GM12873 (cell line): ENCODE measurements at regions not wholly inside any gene's neighbourhood (a gene's known extent, or its start where the extent isn't known, plus 50 kb on each side); places are given as distances from the start of the nearest gene placed in this dataset.

Experiments used
- TF ChIP-seq, protein P1 (sequence below): IDR thresholded peaks from 2 replicates; pipeline ENCODE4 v1.5.1; 2012; ENCODE audit warnings: low read depth, mild to moderate bottlenecking, moderate library complexity, low read length, control low read depth; ENCODE audit not compliant: insufficient read depth; ENCODE audit errors: missing control alignments

DNA sequence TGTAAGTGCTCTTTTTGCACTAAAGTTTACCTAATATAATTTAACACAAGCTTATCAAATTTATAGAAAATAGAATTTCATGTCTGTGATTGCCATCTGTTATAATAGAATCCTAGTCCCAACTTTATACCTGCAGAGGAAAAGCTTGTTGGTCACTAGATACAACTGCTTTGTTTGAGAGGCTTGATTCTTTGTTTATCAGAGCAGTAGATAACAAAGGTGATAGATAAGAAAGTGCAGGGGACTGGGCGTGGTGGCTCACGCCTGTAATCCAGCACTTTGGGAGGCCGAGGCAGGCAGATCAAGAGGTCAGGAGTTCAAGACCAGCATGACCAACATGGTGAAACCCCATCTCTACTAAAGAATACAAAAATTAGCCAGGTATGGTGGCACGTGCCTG, 528.0 kb downstream of the STK39 start:
- TF ChIP-seq, protein P1, sequence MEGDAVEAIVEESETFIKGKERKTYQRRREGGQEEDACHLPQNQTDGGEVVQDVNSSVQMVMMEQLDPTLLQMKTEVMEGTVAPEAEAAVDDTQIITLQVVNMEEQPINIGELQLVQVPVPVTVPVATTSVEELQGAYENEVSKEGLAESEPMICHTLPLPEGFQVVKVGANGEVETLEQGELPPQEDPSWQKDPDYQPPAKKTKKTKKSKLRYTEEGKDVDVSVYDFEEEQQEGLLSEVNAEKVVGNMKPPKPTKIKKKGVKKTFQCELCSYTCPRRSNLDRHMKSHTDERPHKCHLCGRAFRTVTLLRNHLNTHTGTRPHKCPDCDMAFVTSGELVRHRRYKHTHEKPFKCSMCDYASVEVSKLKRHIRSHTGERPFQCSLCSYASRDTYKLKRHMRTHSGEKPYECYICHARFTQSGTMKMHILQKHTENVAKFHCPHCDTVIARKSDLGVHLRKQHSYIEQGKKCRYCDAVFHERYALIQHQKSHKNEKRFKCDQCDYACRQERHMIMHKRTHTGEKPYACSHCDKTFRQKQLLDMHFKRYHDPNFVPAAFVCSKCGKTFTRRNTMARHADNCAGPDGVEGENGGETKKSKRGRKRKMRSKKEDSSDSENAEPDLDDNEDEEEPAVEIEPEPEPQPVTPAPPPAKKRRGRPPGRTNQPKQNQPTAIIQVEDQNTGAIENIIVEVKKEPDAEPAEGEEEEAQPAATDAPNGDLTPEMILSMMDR: no peak

DNA sequence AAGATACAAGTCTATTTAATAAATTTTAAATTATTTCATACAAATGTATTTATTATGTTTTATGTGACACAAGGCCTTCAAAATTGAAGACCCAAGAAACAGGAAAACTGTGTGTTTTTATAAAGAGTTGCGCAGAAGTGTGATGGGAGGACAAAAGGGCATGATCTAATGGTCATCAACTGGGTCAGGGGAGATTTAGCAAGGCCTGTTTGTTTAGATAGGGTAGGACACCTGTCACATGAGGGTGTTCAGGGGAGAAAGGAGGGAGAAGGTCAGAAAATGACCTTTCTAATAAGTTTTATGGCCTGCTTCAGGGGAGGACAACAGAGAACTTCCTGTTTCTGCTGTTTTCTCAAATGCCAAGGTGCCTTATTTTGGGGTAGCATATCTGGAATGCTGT, 528.8 kb downstream of the STK39 start:
- TF ChIP-seq, protein P1: no peak

DNA sequence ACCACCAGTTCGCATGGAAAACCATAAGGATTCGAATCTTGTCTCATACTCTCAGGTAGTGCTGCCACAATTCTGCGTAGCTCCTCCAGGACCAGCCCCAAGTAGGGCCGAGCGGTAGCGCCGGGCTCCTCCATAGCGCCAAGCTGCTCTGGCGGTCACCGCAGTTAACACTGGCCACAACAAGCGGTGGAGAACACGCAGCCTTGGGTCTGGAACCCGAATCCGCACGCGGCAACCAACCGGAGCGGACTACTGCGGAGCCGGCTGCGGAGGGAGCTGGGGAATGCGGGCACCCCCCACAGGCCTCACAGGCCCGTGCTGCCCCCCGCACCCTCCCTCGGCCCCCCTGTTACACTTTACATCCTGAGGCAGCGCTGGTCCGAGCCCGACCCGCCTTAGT, 531.5 kb downstream of the STK39 start:
- TF ChIP-seq, protein P1: no peak

DNA sequence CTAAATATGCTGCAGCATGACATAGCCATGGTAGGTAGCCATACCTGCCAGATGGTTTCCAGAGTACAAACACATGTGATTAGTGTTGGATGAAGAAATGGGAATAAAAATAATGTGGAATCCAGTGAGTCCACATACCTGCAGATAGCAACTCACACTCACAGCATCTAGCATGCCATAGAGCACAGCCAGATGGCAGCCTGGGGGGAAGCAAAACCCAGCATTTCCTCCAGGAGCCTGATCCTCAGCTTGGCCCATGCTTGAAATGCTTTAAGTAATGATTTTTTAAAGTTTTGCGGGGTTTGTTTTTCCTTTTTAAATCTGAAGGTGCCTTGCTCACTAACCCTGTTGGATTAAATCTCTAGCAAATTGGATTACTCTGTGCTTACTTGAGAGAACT, 535.1 kb downstream of the STK39 start:
- TF ChIP-seq, protein P1: no peak

DNA sequence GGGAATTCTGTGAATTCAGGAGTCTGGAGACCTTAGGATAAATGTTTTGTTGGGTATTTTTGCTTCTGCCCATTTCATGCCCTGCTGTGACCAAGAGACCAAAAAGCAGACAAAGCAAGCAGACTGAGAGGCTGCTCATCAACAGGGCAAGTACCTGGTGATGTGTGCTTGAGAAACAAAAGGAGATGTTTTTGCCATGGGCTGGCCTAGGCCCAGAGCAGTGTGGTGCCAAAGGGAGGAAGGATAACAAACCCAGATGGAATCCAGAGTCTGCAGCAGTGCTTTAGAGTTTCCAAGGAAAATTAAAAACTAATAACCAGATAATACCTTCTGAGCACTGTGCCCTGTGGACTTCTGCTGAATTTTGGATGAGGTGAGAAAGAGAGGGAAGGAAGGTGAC, 538.4 kb downstream of the STK39 start:
- TF ChIP-seq, protein P1: no peak

DNA sequence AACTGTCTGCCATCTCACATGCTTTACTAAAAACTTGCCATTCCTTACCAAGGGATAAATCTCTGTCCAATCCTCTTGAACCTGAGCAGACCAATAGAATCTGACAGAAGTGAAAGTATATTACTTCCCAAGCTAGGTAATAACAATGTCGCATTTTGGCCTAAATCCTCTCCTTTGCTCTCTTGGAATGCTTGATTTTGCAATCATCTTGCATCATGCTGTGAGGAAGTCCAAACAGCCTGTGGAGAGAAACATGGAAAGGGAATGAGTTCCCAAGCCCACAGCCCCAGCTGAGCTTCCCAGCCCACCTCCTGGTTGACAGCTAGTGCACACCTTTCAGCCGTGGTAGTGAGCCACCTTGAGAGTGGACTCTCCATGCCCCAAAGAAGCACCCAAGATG, 540.6 kb downstream of the STK39 start:
- TF ChIP-seq, protein P1: no peak

DNA sequence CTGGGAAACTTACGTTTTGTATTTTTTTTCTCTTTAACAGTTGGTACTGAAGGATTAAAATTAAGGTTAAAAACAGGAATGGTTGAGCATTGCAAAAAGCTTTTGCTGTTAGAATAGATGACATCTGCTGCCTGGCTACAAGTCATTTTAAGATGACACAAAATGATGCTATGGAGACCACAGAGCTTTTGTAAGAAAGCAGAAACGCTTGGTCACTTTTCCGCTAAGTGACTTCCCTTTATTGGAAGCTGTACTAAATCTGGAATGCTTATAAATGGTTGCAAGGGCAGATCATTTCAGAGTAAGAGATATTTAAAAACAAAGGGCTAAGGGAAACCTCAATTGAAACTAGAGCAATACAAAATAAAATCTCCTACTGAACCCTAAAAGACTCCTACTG, 544.0 kb downstream of the STK39 start:
- TF ChIP-seq, protein P1: no peak
